ENCODE measurements at regions not wholly inside any gene's neighbourhood (a gene's known extent, or its start where the extent isn't known, plus 50 kb on each side); places are given as distances from the start of the nearest gene placed in this dataset.

DNA sequence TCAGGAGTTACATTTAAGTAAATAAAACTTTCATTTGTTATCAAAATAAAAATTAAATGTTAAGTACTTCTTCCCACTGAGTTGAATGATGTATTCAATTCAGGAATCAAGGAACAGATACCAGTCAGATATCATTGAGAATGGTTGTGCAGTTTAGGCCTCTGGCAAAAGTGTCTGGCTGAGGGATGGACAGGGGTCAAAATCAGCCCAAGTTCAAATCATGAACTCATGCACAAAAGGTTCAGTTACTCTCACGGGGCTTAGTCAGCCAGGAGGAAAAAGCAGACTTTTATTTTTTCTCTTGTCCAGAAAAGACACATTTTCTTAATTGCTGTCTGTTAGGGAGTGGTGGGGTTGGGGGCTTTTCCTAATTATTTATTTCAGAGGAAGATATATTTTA lies 166.3 kb downstream of the RASSF9 start:
- Histone ChIP-seq H3K36me3 (ENCODE audit: insufficient read depth, low read depth, low read length) (no peaks in the 10 kb centered on the region), H3K27me3 (ENCODE audit: insufficient read depth, low read length) (no peaks in the 10 kb centered on the region), H3K9ac (ENCODE audit: low read depth, low read length) (no peak overlapping the region), H3K27ac (ENCODE audit: low read length) (no peak overlapping the region), H3K4me1 (ENCODE audit: insufficient read depth, low read length) (no peaks in the 10 kb centered on the region), H3K9me3 (ENCODE audit: insufficient read depth, low read depth, low read length) (peaks cover 8% of the 10 kb centered on the region; the same call in 1 of the 2 replicates), H3K4me3 (ENCODE audit: low read length) (no peak overlapping the region)

DNA sequence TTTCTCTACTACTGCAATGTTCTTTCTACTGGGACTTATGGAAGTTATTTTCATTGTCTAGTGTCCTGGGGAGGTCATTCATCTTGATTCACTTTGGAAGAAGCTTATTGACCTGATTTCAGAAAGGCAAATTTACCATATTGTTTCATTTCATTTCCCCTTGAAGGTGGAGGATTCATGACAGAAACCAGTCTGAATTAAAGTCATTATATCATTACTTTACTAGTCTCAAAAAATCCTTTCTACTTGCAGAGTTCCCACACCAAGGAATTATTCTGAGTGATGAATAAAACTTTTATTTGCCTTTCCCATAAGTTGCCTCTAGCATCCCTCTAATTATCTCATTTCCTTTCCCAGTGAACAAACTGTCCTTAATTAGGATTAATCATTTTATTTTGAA lies 163.8 kb downstream of the RASSF9 start:
- H3K9me3 ChIP-seq (ENCODE audit: insufficient read depth, low read depth, low read length) = peaks cover 8% of the 10 kb centered on the region; the same call in 1 of the 2 replicates
- no peaks in the 10 kb centered on the region for H3K36me3 ChIP-seq (ENCODE audit: insufficient read depth, low read depth, low read length)
- H3K4me1 ChIP-seq (ENCODE audit: insufficient read depth, low read length) = no peaks in the 10 kb centered on the region
- no peak overlapping the region for H3K9ac ChIP-seq (ENCODE audit: low read depth, low read length)
- no peak overlapping the region for H3K4me3 ChIP-seq (ENCODE audit: low read length)
- H3K27ac ChIP-seq (ENCODE audit: low read length) = no peak overlapping the region
- no peaks in the 10 kb centered on the region for H3K27me3 ChIP-seq (ENCODE audit: insufficient read depth, low read length)

DNA sequence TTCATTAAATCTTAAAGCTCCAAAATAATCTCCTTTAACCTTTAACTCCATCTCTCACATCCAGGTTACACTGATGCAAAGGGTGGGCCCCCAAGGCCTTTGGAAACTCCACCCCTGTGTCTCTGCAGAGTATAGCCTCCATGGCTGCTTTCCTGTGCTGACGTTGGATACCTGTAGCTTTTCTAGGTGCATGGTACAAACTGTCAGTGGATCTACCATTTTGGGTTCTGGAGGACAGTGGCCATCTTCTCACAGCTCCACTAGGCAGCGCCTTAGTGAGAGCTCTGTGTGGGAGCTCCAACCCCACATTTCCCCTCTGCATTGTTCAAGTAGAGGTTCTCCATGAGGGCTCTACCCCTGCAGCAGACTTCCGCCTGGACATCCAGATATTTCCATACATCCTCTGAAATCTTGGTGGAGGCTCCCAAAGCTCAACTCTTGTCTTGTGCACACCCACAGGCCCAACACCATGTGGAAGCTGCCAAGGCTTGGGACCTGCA lies 162.2 kb downstream of the RASSF9 start:
- peaks cover 8% of the 10 kb centered on the region; the same call in 1 of the 2 replicates for H3K9me3 ChIP-seq (ENCODE audit: insufficient read depth, low read depth, low read length)
- H3K27me3 ChIP-seq (ENCODE audit: insufficient read depth, low read length) = no peaks in the 10 kb centered on the region
- H3K9ac ChIP-seq (ENCODE audit: low read depth, low read length) = no peak overlapping the region
- H3K4me3 ChIP-seq (ENCODE audit: low read length) = no peak overlapping the region
- no peak overlapping the region for H3K27ac ChIP-seq (ENCODE audit: low read length)
- H3K4me1 ChIP-seq (ENCODE audit: insufficient read depth, low read length) = no peaks in the 10 kb centered on the region
- H3K36me3 ChIP-seq (ENCODE audit: insufficient read depth, low read depth, low read length) = no peaks in the 10 kb centered on the region

DNA sequence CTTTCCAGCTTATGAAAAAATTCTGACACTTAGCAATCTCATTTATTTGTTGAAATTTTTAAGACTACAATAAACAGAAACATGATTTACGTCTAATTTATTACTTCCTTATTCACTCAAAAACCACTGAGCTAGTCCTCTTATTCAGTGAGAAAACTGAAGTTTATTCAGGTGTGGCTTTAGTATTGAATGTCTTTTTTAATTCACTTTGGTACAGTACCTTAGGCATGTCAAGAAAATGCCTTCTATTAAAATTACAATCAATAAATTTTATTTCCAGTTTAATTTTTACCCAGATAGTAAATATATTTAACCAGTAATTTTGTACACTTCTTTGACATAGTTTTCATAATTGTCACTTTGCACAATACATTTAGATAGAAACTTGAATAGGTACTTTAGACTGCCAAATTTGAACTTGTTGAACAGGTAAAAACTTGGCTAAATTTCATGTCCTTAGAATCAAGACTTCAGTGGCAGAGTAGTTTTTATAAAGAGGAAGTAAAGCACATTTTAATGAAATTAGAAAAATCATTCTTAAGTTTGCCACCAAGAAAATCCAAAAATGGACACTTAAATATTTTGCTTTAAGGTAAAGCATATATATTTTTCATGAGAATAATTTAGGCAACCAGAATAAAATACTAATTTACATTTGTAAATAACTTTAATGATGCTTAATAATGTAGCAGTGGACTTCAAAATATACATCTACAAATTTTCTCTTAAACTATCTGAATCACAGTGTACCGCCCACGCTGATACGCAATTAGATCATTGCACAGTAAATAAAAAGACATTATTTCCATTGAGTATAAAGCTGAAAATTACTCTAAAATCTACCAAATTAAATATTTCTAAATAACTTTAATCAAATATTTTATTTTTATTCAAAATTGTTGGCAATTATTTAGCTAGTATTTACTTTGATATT lies 159.1 kb downstream of the RASSF9 start:
- no peaks in the 10 kb centered on the region for H3K27me3 ChIP-seq (ENCODE audit: insufficient read depth, low read length)
- no peak overlapping the region for H3K4me3 ChIP-seq (ENCODE audit: low read length)
- peaks cover 13% of the 10 kb centered on the region for H3K9me3 ChIP-seq (ENCODE audit: insufficient read depth, low read depth, low read length)
- H3K4me1 ChIP-seq (ENCODE audit: insufficient read depth, low read length) = no peaks in the 10 kb centered on the region
- no peak overlapping the region for H3K27ac ChIP-seq (ENCODE audit: low read length)
- H3K9ac ChIP-seq (ENCODE audit: low read depth, low read length) = no peak overlapping the region
- no peaks in the 10 kb centered on the region for H3K36me3 ChIP-seq (ENCODE audit: insufficient read depth, low read depth, low read length)

DNA sequence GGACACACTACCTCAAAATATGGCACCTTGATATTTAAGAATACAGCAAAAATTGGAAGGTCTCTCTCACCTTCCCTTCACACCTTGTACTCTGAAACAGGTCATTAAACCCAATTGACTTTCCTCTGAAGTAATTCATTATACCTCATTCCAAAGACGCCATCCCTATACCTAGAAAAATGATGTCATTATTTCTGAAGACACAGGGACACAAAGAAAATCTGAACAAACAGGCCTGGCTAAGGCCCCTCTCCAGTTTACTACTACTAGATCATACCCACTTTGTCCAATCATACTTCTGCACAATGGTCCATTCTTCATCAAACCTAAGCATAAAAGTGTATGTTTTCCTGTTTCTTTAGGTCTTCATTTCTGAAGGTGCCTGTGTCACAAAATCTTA lies 156.9 kb downstream of the RASSF9 start:
- Histone ChIP-seq H3K4me3 (ENCODE audit: low read length) (no peak overlapping the region), H3K36me3 (ENCODE audit: insufficient read depth, low read depth, low read length) (no peaks in the 10 kb centered on the region), H3K9ac (ENCODE audit: low read depth, low read length) (no peak overlapping the region), H3K27me3 (ENCODE audit: insufficient read depth, low read length) (no peaks in the 10 kb centered on the region), H3K27ac (ENCODE audit: low read length) (no peak overlapping the region), H3K9me3 (ENCODE audit: insufficient read depth, low read depth, low read length) (peaks cover 8% of the 10 kb centered on the region), H3K4me1 (ENCODE audit: insufficient read depth, low read length) (no peaks in the 10 kb centered on the region)

DNA sequence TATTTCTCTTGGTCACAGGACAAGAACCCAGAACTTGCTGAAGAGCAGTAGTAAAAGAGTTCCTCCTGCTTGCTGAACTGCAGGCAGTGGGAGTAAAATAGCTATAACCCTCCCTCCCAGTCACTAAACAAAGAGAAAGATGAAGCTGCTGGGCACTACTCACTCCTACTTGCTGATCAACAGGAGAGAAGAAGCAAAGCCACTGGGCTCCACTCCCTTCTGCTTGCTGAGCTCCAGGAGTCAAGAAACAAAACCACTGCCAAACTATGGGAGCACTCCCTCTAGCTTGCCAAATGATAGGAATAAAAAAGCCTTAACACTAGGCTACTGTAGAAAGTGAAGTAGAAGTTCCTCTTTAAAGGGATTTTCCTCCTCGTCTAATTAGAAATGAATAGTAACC lies 155.3 kb downstream of the RASSF9 start:
- Histone ChIP-seq H3K27ac (ENCODE audit: low read length) (no peak overlapping the region), H3K9me3 (ENCODE audit: insufficient read depth, low read depth, low read length) (peaks cover 5% of the 10 kb centered on the region; the same call in 1 of the 2 replicates), H3K27me3 (ENCODE audit: insufficient read depth, low read length) (no peaks in the 10 kb centered on the region), H3K9ac (ENCODE audit: low read depth, low read length) (no peak overlapping the region), H3K4me1 (ENCODE audit: insufficient read depth, low read length) (no peaks in the 10 kb centered on the region), H3K4me3 (ENCODE audit: low read length) (no peak overlapping the region), H3K36me3 (ENCODE audit: insufficient read depth, low read depth, low read length) (no peaks in the 10 kb centered on the region)

DNA sequence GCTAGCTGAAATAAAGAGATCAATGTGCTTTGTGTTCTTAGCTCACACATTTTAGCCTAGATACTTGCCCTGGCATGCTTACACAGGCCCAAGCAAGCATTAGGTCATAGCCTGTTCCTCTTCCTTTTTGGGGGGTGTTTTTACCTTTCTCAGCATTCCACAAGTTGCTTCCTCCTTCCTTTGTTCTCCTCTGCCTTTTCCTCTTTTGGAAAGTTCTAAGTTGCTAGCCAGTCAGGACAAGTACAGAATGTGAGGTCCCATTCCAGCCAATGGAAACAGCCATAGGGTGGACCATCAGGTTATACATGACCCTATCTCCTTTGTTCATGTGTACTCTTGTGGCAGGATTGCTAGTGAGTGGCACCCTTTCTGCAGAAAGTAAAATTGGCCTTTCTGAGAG lies 154.9 kb downstream of the RASSF9 start:
- Histone ChIP-seq H3K4me1 (ENCODE audit: insufficient read depth, low read length) (no peaks in the 10 kb centered on the region), H3K36me3 (ENCODE audit: insufficient read depth, low read depth, low read length) (no peaks in the 10 kb centered on the region), H3K9me3 (ENCODE audit: insufficient read depth, low read depth, low read length) (peaks cover 5% of the 10 kb centered on the region; the same call in 1 of the 2 replicates), H3K9ac (ENCODE audit: low read depth, low read length) (no peak overlapping the region), H3K27ac (ENCODE audit: low read length) (no peak overlapping the region), H3K27me3 (ENCODE audit: insufficient read depth, low read length) (no peaks in the 10 kb centered on the region), H3K4me3 (ENCODE audit: low read length) (no peak overlapping the region)

DNA sequence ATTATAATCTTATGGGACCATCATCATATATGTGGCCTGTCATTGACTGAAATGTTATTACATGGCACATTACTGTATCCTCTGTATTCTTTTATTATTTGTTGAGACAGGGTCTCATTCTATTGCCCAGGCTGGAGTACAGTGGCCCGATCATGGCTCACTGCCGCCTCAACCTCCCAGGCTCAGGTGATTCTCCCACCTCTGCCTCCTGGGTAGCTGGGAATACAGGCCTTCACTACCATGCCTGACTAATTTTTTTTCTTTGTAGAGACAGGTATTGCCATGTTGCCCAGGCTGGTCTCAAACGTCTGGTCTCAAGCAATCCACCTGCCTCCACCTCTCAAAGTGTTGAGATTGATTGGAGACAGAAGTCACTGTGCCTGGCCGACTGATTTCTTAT lies 153.2 kb downstream of the RASSF9 start:
- no peaks in the 10 kb centered on the region for H3K36me3 ChIP-seq (ENCODE audit: insufficient read depth, low read depth, low read length)
- H3K9me3 ChIP-seq (ENCODE audit: insufficient read depth, low read depth, low read length) = peaks cover 5% of the 10 kb centered on the region; the same call in 1 of the 2 replicates
- H3K27me3 ChIP-seq (ENCODE audit: insufficient read depth, low read length) = no peaks in the 10 kb centered on the region
- no peak overlapping the region for H3K27ac ChIP-seq (ENCODE audit: low read length)
- no peak overlapping the region for H3K9ac ChIP-seq (ENCODE audit: low read depth, low read length)
- H3K4me1 ChIP-seq (ENCODE audit: insufficient read depth, low read length) = no peaks in the 10 kb centered on the region
- H3K4me3 ChIP-seq (ENCODE audit: low read length) = no peak overlapping the region

DNA sequence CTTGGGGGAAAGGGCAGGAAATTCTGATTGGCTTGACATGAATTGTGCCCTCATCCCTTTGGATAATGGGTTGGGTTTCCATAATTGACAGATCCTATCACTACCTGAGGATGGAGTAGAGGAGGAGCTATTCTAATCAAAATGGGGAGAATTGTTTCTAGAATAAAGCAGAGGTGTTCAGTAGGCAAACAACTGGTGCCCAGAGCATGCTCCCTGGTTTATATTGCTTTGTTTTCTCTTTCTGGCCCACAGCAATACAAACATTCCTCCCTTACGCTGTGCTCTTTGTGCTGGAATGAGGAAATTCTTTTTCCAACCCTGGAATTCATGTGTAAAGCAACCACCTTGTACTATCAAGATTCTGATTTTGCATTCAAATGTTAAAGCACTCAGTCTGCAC lies 147.4 kb downstream of the RASSF9 start:
- H3K9me3 ChIP-seq (ENCODE audit: insufficient read depth, low read depth, low read length) = no peaks in the 10 kb centered on the region
- no peak overlapping the region for H3K9ac ChIP-seq (ENCODE audit: low read depth, low read length)
- H3K4me1 ChIP-seq (ENCODE audit: insufficient read depth, low read length) = peaks cover 6% of the 10 kb centered on the region; the same call in 1 of the 2 replicates
- H3K36me3 ChIP-seq (ENCODE audit: insufficient read depth, low read depth, low read length) = no peaks in the 10 kb centered on the region
- H3K4me3 ChIP-seq (ENCODE audit: low read length) = no peak overlapping the region
- no peak overlapping the region for H3K27ac ChIP-seq (ENCODE audit: low read length)
- no peaks in the 10 kb centered on the region for H3K27me3 ChIP-seq (ENCODE audit: insufficient read depth, low read length)

DNA sequence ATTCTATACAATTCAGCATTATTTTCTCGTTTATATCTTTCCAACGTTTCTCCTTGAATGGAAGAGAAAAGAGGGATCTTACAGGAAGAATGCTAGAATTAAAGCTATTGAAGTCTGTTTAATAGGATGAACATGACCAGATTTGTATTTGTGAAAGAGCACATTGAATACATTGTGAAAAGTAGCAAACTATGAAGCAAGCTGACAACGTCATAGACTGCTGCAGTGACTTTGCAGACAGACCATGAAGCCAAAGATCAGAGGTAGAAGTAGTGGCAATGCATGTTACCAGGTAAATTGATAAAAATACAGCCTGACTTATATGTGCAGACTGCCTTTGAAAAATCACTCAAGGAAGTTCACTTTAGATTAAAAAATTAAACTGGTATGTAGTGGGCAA lies 146.1 kb downstream of the RASSF9 start:
- Histone ChIP-seq H3K27ac (ENCODE audit: low read length) (no peak overlapping the region), H3K9me3 (ENCODE audit: insufficient read depth, low read depth, low read length) (no peaks in the 10 kb centered on the region), H3K4me1 (ENCODE audit: insufficient read depth, low read length) (peaks cover 6% of the 10 kb centered on the region; the same call in 1 of the 2 replicates), H3K9ac (ENCODE audit: low read depth, low read length) (no peak overlapping the region), H3K36me3 (ENCODE audit: insufficient read depth, low read depth, low read length) (no peaks in the 10 kb centered on the region), H3K27me3 (ENCODE audit: insufficient read depth, low read length) (no peaks in the 10 kb centered on the region), H3K4me3 (ENCODE audit: low read length) (no peak overlapping the region)

DNA sequence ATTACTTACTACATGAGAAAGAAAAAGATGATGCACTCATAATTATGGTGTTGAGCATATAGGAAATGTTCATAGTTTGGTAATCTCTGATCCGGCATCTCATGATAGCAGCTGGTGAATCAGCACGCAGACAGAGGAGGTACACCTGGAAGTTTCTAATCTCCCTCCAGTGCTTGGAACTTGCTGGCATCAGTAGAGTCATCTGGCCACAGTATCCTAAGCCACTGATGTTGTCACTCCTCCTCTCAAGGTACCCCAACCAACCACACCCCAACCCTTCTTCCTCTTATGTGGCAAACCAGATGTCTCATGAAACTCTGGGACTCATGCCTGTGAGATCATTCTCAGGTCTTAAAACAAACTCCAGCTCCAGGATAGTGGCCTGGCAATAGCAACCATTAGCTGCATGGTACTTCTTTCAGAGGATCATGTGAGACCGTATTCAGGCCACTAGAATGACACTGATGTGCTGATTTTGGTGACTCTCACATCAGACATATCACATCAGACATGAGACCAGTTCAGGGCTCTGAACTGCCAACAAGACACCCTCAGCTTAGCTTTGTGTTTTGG lies 143.0 kb downstream of the RASSF9 start:
- Histone ChIP-seq H3K4me3 (ENCODE audit: low read length) (no peak overlapping the region), H3K27ac (ENCODE audit: low read length) (no peak overlapping the region), H3K9me3 (ENCODE audit: insufficient read depth, low read depth, low read length) (no peaks in the 10 kb centered on the region), H3K4me1 (ENCODE audit: insufficient read depth, low read length) (peaks cover 6% of the 10 kb centered on the region; the same call in 1 of the 2 replicates), H3K36me3 (ENCODE audit: insufficient read depth, low read depth, low read length) (no peaks in the 10 kb centered on the region), H3K9ac (ENCODE audit: low read depth, low read length) (no peak overlapping the region), H3K27me3 (ENCODE audit: insufficient read depth, low read length) (no peaks in the 10 kb centered on the region)

Measured in iPS-20b (cell line).